ENCODE measurements at regions not wholly inside any gene's neighbourhood (a gene's known extent, or its start where the extent isn't known, plus 50 kb on each side); places are given as distances from the start of the nearest gene placed in this dataset.

DNA sequence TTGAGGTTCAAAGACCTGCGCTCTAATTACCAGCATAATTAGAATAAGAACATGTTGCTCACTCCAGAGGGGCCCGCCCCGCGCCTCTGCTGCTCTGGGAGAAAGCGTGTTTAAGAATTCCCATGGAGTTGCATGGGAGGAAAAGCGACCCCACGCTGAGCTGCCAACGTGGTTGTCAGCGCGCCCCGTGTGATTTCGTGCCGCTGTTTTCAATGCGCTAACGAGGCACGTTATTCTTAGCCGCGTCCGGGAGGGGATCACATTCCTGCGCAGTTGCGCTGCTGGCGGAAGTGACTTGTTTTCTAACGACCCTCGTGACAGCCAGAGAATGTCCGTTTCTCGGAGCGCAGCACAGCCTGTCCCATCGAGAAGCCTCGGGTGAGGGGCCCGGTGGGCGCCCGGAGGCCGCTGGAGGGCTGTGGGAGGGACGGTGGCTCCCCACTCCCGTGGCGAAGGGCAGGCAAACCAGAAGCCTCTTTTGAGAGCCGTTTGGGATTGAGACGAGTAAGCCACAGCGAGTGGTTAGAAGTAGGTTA, 173.8 kb upstream of the SOX1 start:
- CTCF ChIA-PET = no interaction called here
- POLR2A ChIA-PET = no interaction called here
- H3K4me3 Mint-ChIP-seq = no peak overlapping the region
- DNase-seq = no peak
- H3K9me3 Mint-ChIP-seq = no peaks in the 10 kb centered on the region
- TF ChIP-seq, protein P1, sequence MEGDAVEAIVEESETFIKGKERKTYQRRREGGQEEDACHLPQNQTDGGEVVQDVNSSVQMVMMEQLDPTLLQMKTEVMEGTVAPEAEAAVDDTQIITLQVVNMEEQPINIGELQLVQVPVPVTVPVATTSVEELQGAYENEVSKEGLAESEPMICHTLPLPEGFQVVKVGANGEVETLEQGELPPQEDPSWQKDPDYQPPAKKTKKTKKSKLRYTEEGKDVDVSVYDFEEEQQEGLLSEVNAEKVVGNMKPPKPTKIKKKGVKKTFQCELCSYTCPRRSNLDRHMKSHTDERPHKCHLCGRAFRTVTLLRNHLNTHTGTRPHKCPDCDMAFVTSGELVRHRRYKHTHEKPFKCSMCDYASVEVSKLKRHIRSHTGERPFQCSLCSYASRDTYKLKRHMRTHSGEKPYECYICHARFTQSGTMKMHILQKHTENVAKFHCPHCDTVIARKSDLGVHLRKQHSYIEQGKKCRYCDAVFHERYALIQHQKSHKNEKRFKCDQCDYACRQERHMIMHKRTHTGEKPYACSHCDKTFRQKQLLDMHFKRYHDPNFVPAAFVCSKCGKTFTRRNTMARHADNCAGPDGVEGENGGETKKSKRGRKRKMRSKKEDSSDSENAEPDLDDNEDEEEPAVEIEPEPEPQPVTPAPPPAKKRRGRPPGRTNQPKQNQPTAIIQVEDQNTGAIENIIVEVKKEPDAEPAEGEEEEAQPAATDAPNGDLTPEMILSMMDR (IDR thresholded peaks at IDR 0.05) = no peak
- H3K36me3 Mint-ChIP-seq (ENCODE audit: low read depth) = no peaks in the 10 kb centered on the region
- ATAC-seq = no peak
- H3K27ac Mint-ChIP-seq = no peak overlapping the region
- intact Hi-C loops (cut with micrococcal nuclease) = no loop called here
- no peaks in the 10 kb centered on the region for H3K4me1 Mint-ChIP-seq (ENCODE audit: low read depth)
- peaks cover 37% of the 10 kb centered on the region for H3K27me3 Mint-ChIP-seq

DNA sequence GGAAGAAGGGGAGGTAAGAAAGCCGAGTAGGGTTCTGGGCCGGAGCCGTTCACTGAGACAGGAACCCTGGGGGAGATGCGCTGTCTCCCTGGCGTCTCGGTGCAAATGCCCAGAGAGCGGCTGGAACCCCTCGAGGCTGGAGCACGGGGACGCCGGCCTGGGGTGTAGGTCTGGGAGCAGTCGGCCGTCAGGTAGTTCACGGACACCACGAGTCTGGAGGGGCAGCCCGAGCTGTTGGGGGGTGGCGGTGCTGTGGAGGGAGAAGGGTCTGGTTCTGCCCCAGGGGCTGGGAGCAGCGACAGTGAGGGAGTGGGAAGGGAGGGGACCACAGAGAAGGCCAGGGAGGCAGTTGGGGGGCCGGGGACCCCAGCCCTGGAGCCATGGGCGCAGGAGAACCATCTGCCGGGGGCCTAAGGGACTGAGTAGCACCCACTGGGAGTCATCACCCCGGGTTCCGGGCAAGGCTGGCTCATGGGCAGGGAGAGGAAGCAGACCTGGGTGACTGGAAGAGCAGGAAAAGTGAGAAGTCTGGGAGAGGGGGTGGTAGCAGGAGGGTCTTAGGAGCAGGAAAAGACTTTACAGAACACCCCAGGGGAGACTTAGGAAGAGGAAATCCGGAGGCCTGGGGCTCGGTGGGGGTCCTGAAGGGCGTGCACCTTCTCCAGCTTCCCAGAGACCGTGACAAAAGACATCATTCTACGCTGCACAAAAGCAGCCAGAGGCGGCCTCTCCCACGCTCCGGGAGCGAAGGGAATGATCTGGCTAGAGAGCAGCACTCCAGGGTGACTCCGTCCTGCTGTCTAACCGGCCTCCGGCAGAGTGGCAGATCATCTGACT, 173.1 kb upstream of the SOX1 start:
- ChIA-PET CTCF (no interaction called here), POLR2A (no interaction called here)
- no peak for ATAC-seq
- TF ChIP-seq, protein P1 (IDR thresholded peaks at IDR 0.05) = no peak
- no peaks in the 10 kb centered on the region for H3K4me1 Mint-ChIP-seq (ENCODE audit: low read depth)
- intact Hi-C loops (cut with micrococcal nuclease) = no loop called here
- no peak overlapping the region for H3K4me3 Mint-ChIP-seq
- H3K9me3 Mint-ChIP-seq = no peaks in the 10 kb centered on the region
- DNase-seq = no peak
- peaks cover 37% of the 10 kb centered on the region for H3K27me3 Mint-ChIP-seq
- H3K36me3 Mint-ChIP-seq (ENCODE audit: low read depth) = no peaks in the 10 kb centered on the region
- no peak overlapping the region for H3K27ac Mint-ChIP-seq

DNA sequence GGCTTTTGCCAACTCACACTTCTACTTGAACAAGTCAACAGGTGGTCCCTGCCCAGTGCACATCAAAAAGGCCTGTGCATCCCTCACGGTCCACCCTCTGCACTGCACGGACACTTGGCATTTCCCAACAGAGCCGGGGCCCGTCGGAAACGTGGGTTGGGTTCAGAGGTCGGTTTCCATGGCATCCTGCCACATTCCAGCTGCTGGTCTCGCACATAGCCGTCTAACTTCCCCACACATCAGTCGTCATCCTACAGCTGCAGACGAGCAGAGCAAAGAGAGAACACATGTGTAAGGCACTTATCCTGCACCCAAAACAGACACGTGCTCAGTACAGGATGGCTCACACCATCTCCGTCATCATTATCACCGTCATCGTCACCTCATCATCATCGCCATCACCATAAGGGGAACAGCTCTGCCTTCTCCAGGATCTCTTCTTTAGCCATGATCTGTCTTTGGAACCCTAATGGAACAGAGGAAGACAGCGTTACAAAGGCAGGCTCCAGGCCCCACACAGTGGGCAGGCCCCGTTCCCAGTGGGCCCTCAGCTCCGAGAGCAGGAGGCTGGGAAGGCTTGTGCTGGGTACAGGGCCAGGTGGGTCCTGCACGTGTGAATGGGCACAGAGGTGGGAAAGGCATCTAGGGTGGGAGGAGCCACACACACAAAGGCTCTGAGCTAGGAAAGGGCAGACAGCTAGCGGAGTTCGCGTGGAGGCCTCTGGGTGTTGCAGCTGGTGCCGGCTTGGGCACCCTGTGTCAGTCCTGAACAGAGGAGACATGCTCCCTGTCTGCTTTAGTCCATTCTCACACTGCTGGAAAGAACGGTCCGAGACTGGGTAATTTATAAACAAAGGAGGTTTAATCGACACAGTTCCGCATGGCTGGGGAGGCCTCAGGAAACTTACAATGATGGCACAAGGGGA, 170.8 kb upstream of the SOX1 start:
- no peak overlapping the region for H3K4me3 Mint-ChIP-seq
- DNase-seq (no peak), ATAC-seq (no peak)
- TF ChIP-seq, protein P1 (IDR thresholded peaks at IDR 0.05) = no peak
- intact Hi-C loops (cut with micrococcal nuclease) = no loop called here
- ChIA-PET POLR2A (no interaction called here), CTCF (no interaction called here)
- H3K27ac Mint-ChIP-seq = no peak overlapping the region
- H3K36me3 Mint-ChIP-seq (ENCODE audit: low read depth) = no peaks in the 10 kb centered on the region
- H3K27me3 Mint-ChIP-seq = peaks cover 30% of the 10 kb centered on the region
- no peaks in the 10 kb centered on the region for H3K9me3 Mint-ChIP-seq
- no peaks in the 10 kb centered on the region for H3K4me1 Mint-ChIP-seq (ENCODE audit: low read depth)

DNA sequence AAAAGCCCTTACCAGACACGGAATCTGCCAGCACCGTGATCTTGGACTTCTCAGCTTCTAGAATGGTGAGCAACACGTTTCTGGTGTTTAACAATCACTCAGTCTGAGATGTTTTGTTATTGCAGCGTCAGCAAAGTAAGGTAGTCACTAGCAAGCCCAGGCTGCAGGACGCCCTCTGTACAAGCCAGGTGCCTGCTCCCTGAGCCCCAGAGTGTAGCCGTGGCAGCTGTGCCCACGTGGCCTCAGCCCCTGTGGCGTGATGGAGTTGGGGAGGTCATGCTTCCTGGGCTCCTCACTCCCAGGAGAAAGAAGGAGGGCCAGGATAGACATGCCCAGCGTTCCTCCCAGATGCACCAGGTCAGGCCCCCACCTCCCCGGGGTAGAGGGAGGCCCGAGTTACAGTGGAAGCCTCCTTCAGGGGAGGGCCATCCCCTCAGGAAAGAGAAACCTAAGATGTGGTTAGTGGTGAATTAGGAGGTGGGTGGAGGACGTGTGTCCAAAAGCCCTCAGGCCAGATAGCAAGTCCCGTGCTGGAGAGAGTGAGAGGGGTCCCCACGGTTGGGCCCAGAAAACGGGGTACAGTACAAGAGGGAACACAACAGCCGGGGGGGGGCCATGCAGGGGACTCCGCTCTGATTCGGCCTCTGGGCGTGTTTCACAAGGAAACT, 169.6 kb upstream of the SOX1 start:
- intact Hi-C loops (cut with micrococcal nuclease) = no loop called here
- DNase-seq (no peak), ATAC-seq (no peak)
- H3K4me1 Mint-ChIP-seq (ENCODE audit: low read depth) = no peaks in the 10 kb centered on the region
- H3K27ac Mint-ChIP-seq = no peak overlapping the region
- peaks cover 23% of the 10 kb centered on the region for H3K27me3 Mint-ChIP-seq
- ChIA-PET POLR2A (no interaction called here), CTCF (no interaction called here)
- H3K4me3 Mint-ChIP-seq = no peak overlapping the region
- no peaks in the 10 kb centered on the region for H3K9me3 Mint-ChIP-seq
- TF ChIP-seq, protein P1 (IDR thresholded peaks at IDR 0.05) = no peak
- H3K36me3 Mint-ChIP-seq (ENCODE audit: low read depth) = no peaks in the 10 kb centered on the region
